NB4 (cell line): ENCODE measurements at regions not wholly inside any gene's neighbourhood (a gene's known extent, or its start where the extent isn't known, plus 50 kb on each side); places are given as distances from the start of the nearest gene placed in this dataset.

Experiments used
- MYC ChIP-seq: IDR thresholded peaks from 2 replicates; pipeline ENCODE4 v1.6.1; 2011; ENCODE audit warnings: low read depth, low read length
- POLR2A ChIP-seq: IDR thresholded peaks from 2 replicates; pipeline ENCODE4 v1.6.1; 2011; ENCODE audit warnings: mild to moderate bottlenecking; ENCODE audit not compliant: insufficient read length; ENCODE audit errors: extremely low read depth
- TF ChIP-seq, protein P1 (sequence below): IDR thresholded peaks from one replicate; pipeline ENCODE4 v1.5.1; 2012; ENCODE audit warnings: low read depth, low read length

DNA sequence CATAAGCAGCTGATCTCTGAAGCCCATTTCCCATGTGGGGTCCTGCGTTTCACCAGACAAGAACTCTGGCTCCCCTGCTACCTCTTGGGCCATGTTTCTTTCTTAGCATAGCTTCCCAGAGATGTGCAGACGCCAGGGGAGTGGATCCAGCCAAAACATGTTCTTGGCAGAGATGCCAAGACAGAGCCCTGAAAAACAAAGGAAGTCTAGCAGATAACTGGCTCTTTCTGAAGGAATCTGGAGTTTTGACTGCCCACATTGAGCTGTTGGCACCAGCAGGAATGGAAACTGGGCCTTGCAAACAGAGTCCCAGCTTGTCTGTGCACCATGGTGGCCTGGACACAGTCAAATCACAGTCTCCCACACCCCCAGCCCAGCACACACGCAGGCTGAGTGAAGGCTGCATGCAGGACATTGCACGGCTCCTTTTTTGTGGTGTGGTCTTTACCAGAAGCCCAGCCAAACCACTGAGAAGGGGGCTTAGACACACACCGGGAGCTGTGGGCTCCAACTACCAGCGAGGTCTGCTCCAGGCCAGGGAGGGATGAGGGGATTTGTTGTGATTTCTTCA, 114.7 kb downstream of the SNX18 start:
- TF ChIP-seq, protein P1, sequence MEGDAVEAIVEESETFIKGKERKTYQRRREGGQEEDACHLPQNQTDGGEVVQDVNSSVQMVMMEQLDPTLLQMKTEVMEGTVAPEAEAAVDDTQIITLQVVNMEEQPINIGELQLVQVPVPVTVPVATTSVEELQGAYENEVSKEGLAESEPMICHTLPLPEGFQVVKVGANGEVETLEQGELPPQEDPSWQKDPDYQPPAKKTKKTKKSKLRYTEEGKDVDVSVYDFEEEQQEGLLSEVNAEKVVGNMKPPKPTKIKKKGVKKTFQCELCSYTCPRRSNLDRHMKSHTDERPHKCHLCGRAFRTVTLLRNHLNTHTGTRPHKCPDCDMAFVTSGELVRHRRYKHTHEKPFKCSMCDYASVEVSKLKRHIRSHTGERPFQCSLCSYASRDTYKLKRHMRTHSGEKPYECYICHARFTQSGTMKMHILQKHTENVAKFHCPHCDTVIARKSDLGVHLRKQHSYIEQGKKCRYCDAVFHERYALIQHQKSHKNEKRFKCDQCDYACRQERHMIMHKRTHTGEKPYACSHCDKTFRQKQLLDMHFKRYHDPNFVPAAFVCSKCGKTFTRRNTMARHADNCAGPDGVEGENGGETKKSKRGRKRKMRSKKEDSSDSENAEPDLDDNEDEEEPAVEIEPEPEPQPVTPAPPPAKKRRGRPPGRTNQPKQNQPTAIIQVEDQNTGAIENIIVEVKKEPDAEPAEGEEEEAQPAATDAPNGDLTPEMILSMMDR: no peak
- TF ChIP-seq POLR2A: no peak
- no peak for TF ChIP-seq MYC
